ENCODE measurements at regions not wholly inside any gene's neighbourhood (a gene's known extent, or its start where the extent isn't known, plus 50 kb on each side); places are given as distances from the start of the nearest gene placed in this dataset.

GRCh38 chr5:98519571-98519970 is 253.9 kb upstream of the RGMB start:
- Histone ChIP-seq H3K9me3 (no peaks in the 10 kb centered on the region), H3K27me3 (replicated peaks; ENCODE audit: insufficient read depth) (no peaks in the 10 kb centered on the region), H3K36me3 (no peaks in the 10 kb centered on the region), H3K4me3 (no peak overlapping the region), H3K4me1 (replicated peaks) (no peaks in the 10 kb centered on the region), H3K27ac (no peak overlapping the region)
- no peak for TF ChIP-seq POLR2A (IDR thresholded peaks at IDR 0.05)
- intact Hi-C loops (cut with DNase I) = no loop called here
- no peak for DNase-seq (ENCODE audit: low spot score)
- WGBS = 80% methylated on average over 4 of the region's 4 CpGs

GRCh38 chr5:98521821-98522220 is 251.6 kb upstream of the RGMB start:
- no peaks in the 10 kb centered on the region for H3K27me3 ChIP-seq (replicated peaks; ENCODE audit: insufficient read depth)

DNA sequence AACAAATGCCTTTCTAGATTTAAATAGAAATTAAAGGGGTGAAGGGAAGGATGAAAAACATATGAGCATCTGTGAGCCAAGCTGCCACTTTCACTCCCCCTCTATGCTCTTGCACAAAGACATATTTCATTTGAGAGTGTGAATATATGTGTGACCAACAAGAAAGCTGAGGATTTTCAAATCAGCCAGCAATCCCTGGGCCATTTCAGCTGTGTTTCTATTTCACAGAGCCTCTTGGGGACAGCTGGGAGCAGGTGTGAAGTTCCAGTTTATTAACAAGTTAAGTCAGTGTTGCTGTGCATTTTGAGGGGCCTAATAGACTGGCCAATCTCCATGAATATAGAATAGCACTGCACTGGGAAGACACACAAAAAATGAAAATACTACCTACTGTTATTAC is 248.7 kb upstream of the RGMB start:
- H3K27me3 ChIP-seq (replicated peaks; ENCODE audit: insufficient read depth) = no peaks in the 10 kb centered on the region
- DNase-seq (ENCODE audit: low spot score) = no peak
- H3K4me1 ChIP-seq (replicated peaks) = no peaks in the 10 kb centered on the region
- no peak overlapping the region for H3K4me3 ChIP-seq
- H3K9me3 ChIP-seq = no peaks in the 10 kb centered on the region
- H3K36me3 ChIP-seq = no peaks in the 10 kb centered on the region
- no peak for TF ChIP-seq POLR2AphosphoS5 (IDR thresholded peaks at IDR 0.05)
- TF ChIP-seq CTCF (IDR thresholded peaks at IDR 0.05) = no peak
- no peak for TF ChIP-seq POLR2A (IDR thresholded peaks at IDR 0.05)
- intact Hi-C loops (cut with DNase I) = no loop called here
- no peak overlapping the region for H3K27ac ChIP-seq

More at GRCh38 chr5:98521821-98522220, 251.6 kb upstream of the RGMB start:
- intact Hi-C loops (cut with DNase I) = no loop called here
- Histone ChIP-seq H3K27ac (no peak overlapping the region), H3K4me3 (no peak overlapping the region), H3K36me3 (no peaks in the 10 kb centered on the region), H3K4me1 (replicated peaks) (no peaks in the 10 kb centered on the region), H3K9me3 (no peaks in the 10 kb centered on the region)
- DNase-seq (ENCODE audit: low spot score) = no peak
- WGBS = 91% methylated on average over 3 of the region's 3 CpGs
- no peak for TF ChIP-seq POLR2AphosphoS5 (IDR thresholded peaks at IDR 0.05)
- no peak for TF ChIP-seq CTCF (IDR thresholded peaks at IDR 0.05)
- TF ChIP-seq POLR2A (IDR thresholded peaks at IDR 0.05) = no peak

- H3K27me3 ChIP-seq (replicated peaks; ENCODE audit: insufficient read depth) = no peaks in the 10 kb centered on the region
- TF ChIP-seq POLR2A (IDR thresholded peaks at IDR 0.05) (no peak), POLR2AphosphoS5 (IDR thresholded peaks at IDR 0.05) (no peak), CTCF (IDR thresholded peaks at IDR 0.05) (no peak)
- no peak overlapping the region for H3K27ac ChIP-seq
- H3K36me3 ChIP-seq = no peaks in the 10 kb centered on the region
- no peak overlapping the region for H3K4me3 ChIP-seq
- no peak for DNase-seq (ENCODE audit: low spot score)
- H3K4me1 ChIP-seq (replicated peaks) = no peaks in the 10 kb centered on the region
- intact Hi-C loops (cut with DNase I) = no loop called here
- no peaks in the 10 kb centered on the region for H3K9me3 ChIP-seq
Observed at GRCh38 chr5:98527846-98528245, 245.6 kb upstream of the RGMB start.

- TF ChIP-seq CTCF (IDR thresholded peaks at IDR 0.05) = no peak
- no peak for TF ChIP-seq POLR2AphosphoS5 (IDR thresholded peaks at IDR 0.05)
- no peak for TF ChIP-seq POLR2A (IDR thresholded peaks at IDR 0.05)
- intact Hi-C loops (cut with DNase I) = no loop called here
- Histone ChIP-seq H3K9me3 (no peaks in the 10 kb centered on the region), H3K4me3 (no peak overlapping the region), H3K36me3 (no peaks in the 10 kb centered on the region), H3K27me3 (replicated peaks; ENCODE audit: insufficient read depth) (no peaks in the 10 kb centered on the region), H3K27ac (no peak overlapping the region), H3K4me1 (replicated peaks) (no peaks in the 10 kb centered on the region)
- DNase-seq (ENCODE audit: low spot score) = no peak
Observed at GRCh38 chr5:98529321-98529720, 244.1 kb upstream of the RGMB start.
